ENCODE measurements at regions not wholly inside any gene's neighbourhood (a gene's known extent, or its start where the extent isn't known, plus 50 kb on each side); places are given as distances from the start of the nearest gene placed in this dataset.

DNA sequence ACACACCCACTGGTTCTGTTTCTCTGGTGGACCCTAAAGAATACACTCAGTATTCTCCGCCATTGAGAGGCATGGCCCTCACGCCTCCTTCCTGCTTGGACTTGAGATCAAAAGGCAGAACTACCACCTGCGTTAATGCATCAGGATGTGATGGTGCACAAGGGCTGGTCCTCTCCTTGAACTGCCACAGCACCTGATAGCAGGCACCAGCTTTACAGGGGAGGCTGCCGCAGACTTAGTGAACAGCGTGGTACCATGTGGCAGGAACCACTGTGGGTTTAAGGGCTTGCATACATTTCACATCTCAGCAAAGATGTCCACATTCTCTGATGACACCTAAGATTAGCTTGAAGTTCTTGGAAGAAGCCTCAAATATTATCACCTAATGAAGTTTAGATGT is 208.7 kb downstream of the GADD45G start:
- TF ChIP-seq, protein P1, sequence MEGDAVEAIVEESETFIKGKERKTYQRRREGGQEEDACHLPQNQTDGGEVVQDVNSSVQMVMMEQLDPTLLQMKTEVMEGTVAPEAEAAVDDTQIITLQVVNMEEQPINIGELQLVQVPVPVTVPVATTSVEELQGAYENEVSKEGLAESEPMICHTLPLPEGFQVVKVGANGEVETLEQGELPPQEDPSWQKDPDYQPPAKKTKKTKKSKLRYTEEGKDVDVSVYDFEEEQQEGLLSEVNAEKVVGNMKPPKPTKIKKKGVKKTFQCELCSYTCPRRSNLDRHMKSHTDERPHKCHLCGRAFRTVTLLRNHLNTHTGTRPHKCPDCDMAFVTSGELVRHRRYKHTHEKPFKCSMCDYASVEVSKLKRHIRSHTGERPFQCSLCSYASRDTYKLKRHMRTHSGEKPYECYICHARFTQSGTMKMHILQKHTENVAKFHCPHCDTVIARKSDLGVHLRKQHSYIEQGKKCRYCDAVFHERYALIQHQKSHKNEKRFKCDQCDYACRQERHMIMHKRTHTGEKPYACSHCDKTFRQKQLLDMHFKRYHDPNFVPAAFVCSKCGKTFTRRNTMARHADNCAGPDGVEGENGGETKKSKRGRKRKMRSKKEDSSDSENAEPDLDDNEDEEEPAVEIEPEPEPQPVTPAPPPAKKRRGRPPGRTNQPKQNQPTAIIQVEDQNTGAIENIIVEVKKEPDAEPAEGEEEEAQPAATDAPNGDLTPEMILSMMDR (IDR thresholded peaks at IDR 0.05), result no peak
- TF ChIP-seq FOXM1 (IDR thresholded peaks at IDR 0.05; ENCODE audit: low read depth), result no peak

All from SK-N-SH (cell line).